ENCODE measurements at regions not wholly inside any gene's neighbourhood (a gene's known extent, or its start where the extent isn't known, plus 50 kb on each side); places are given as distances from the start of the nearest gene placed in this dataset.

GRCh38 chr3:117434661-117435412 lies 725.3 kb downstream of the TUSC7 start:
- H3K4me1 ChIP-seq (ENCODE audit: control insufficient read depth in 5 of 5, insufficient read depth in 5 of 5, low read length in 5 of 5) = no peaks in the 10 kb centered on the region
- ATAC-seq (ENCODE audit: insufficient read depth, low FRiP score) = no peak
- no peak overlapping the region for H3K4me3 ChIP-seq
- no peak for DNase-seq
- H3K27me3 ChIP-seq (ENCODE audit: control insufficient read depth in 3 of 3, insufficient read depth in 3 of 3, low read length in 2 of 3) = no peaks in the 10 kb centered on the region
- TF ChIP-seq CTCF (IDR thresholded peaks at IDR 0.05; ENCODE audit: control extremely low read depth, extremely low read depth) = no peak
- no peak overlapping the region for H3K27ac ChIP-seq (ENCODE audit: low read depth in 1 of 2, low read length in 1 of 2)
- no peaks in the 10 kb centered on the region for H3K36me3 ChIP-seq (ENCODE audit: control insufficient read depth in 4 of 4, insufficient read depth in 4 of 4, low read length in 4 of 4)
- no peaks in the 10 kb centered on the region for H3K9me3 ChIP-seq (ENCODE audit: control insufficient read depth in 4 of 4, insufficient read depth in 3 of 4, low read length in 3 of 4)
- no peak overlapping the region for H3K9ac ChIP-seq (ENCODE audit: insufficient read depth in 1 of 2, low read length in 2 of 2)

- DNase-seq (no peak), ATAC-seq (ENCODE audit: insufficient read depth, low FRiP score) (no peak)
- no peak overlapping the region for H3K9ac ChIP-seq (ENCODE audit: insufficient read depth in 1 of 2, low read length in 2 of 2)
- H3K27ac ChIP-seq (ENCODE audit: low read depth in 1 of 2, low read length in 1 of 2) = no peak overlapping the region
- no peak for TF ChIP-seq CTCF (IDR thresholded peaks at IDR 0.05; ENCODE audit: control extremely low read depth, extremely low read depth)
- H3K9me3 ChIP-seq (ENCODE audit: control insufficient read depth in 4 of 4, insufficient read depth in 3 of 4, low read length in 3 of 4) = no peaks in the 10 kb centered on the region
- no peaks in the 10 kb centered on the region for H3K27me3 ChIP-seq (ENCODE audit: control insufficient read depth in 3 of 3, insufficient read depth in 3 of 3, low read length in 2 of 3)
- no peaks in the 10 kb centered on the region for H3K36me3 ChIP-seq (ENCODE audit: control insufficient read depth in 4 of 4, insufficient read depth in 4 of 4, low read length in 4 of 4)
- H3K4me3 ChIP-seq = no peak overlapping the region
- WGBS, 2 donors = 95 to 96% methylated on average over 6 of the region's 6 CpGs
- no peaks in the 10 kb centered on the region for H3K4me1 ChIP-seq (ENCODE audit: control insufficient read depth in 5 of 5, insufficient read depth in 5 of 5, low read length in 5 of 5)
Measured at GRCh38 chr3:117435506-117435905, 725.9 kb downstream of the TUSC7 start.

GRCh38 chr3:117439812-117440211 lies 730.2 kb downstream of the TUSC7 start:
- no peak for TF ChIP-seq CTCF (IDR thresholded peaks at IDR 0.05; ENCODE audit: control extremely low read depth, extremely low read depth)
- ATAC-seq (ENCODE audit: insufficient read depth, low FRiP score) (no peak), DNase-seq (peak; percentile 15 to 73 (median 64))
- Histone ChIP-seq H3K27ac (ENCODE audit: low read depth in 1 of 2, low read length in 1 of 2) (no peak overlapping the region), H3K36me3 (ENCODE audit: control insufficient read depth in 4 of 4, insufficient read depth in 4 of 4, low read length in 4 of 4) (no peaks in the 10 kb centered on the region), H3K27me3 (ENCODE audit: control insufficient read depth in 3 of 3, insufficient read depth in 3 of 3, low read length in 2 of 3) (no peaks in the 10 kb centered on the region), H3K4me1 (ENCODE audit: control insufficient read depth in 5 of 5, insufficient read depth in 5 of 5, low read length in 5 of 5) (no peaks in the 10 kb centered on the region), H3K9ac (ENCODE audit: insufficient read depth in 1 of 2, low read length in 2 of 2) (no peak overlapping the region), H3K4me3 (no peak overlapping the region), H3K9me3 (ENCODE audit: control insufficient read depth in 4 of 4, insufficient read depth in 3 of 4, low read length in 3 of 4) (no peaks in the 10 kb centered on the region)
- WGBS, 2 donors = 23 to 55% methylated on average over 3 of the region's 3 CpGs

GRCh38 chr3:117441851-117442250 lies 732.3 kb downstream of the TUSC7 start:
- DNase-seq (no peak), ATAC-seq (ENCODE audit: insufficient read depth, low FRiP score) (no peak)
- no peak for TF ChIP-seq CTCF (IDR thresholded peaks at IDR 0.05; ENCODE audit: control extremely low read depth, extremely low read depth)
- Histone ChIP-seq H3K4me1 (ENCODE audit: control insufficient read depth in 5 of 5, insufficient read depth in 5 of 5, low read length in 5 of 5) (no peaks in the 10 kb centered on the region), H3K27ac (ENCODE audit: low read depth in 1 of 2, low read length in 1 of 2) (no peak overlapping the region), H3K9me3 (ENCODE audit: control insufficient read depth in 4 of 4, insufficient read depth in 3 of 4, low read length in 3 of 4) (no peaks in the 10 kb centered on the region), H3K9ac (ENCODE audit: insufficient read depth in 1 of 2, low read length in 2 of 2) (no peak overlapping the region), H3K4me3 (no peak overlapping the region), H3K27me3 (ENCODE audit: control insufficient read depth in 3 of 3, insufficient read depth in 3 of 3, low read length in 2 of 3) (no peaks in the 10 kb centered on the region), H3K36me3 (ENCODE audit: control insufficient read depth in 4 of 4, insufficient read depth in 4 of 4, low read length in 4 of 4) (no peaks in the 10 kb centered on the region)
- WGBS, 2 donors = 83 to 94% methylated on average over 4 of the region's 4 CpGs
